Astrocyte (in vitro differentiated cells and primary cell): ENCODE measurements at regions not wholly inside any gene's neighbourhood (a gene's known extent, or its start where the extent isn't known, plus 50 kb on each side); places are given as distances from the start of the nearest gene placed in this dataset.

ENCODE experiments used
- DNase-seq: peaks from one replicate; pipeline ENCODE4 v3.0.0-alpha.2; 2010; ENCODE audit warnings: low read depth
- FAIRE-seq: peaks from 2 replicates; lab custom pipeline; 2011; peaks lifted over from hg19 to GRCh38; lab: Jason Lieb, UNC
- H2AFZ ChIP-seq: 2 replicates; pipeline ENCODE4 v1.6.0; 2012; ENCODE audit warnings: low read depth, low read length, inconsistent platforms
- H3K27ac ChIP-seq: 2 replicates; pipeline ENCODE4 v1.5.1; 2011; ENCODE audit warnings: low read depth, low read length, inconsistent platforms
- H3K27me3 ChIP-seq: 2 replicates; pipeline ENCODE4 v1.6.0; 2011; ENCODE audit warnings: low read length, inconsistent platforms; ENCODE audit not compliant: insufficient read depth
- H3K36me3 ChIP-seq: 2 replicates; pipeline ENCODE4 v1.5.1; 2011; ENCODE audit warnings: low read length, inconsistent platforms; ENCODE audit not compliant: insufficient read depth
- H3K4me1 ChIP-seq: 2 replicates; pipeline ENCODE4 v1.5.1; 2011; ENCODE audit warnings: low read length, inconsistent platforms; ENCODE audit not compliant: insufficient read depth
- H3K4me2 ChIP-seq: 2 replicates; pipeline ENCODE4 v1.6.0; 2012; ENCODE audit warnings: low read length, inconsistent platforms
- H3K4me3 ChIP-seq: 2 replicates; pipeline ENCODE4 v1.5.1; 2011; ENCODE audit warnings: low read depth, mild to moderate bottlenecking, low read length, inconsistent platforms; ENCODE audit not compliant: insufficient read depth
- H3K79me2 ChIP-seq: 2 replicates; pipeline ENCODE4 v1.6.0; 2012; ENCODE audit warnings: mild to moderate bottlenecking, low read length, inconsistent platforms; ENCODE audit not compliant: insufficient read depth
- H3K9ac ChIP-seq: 2 replicates; pipeline ENCODE4 v1.6.0; 2012; ENCODE audit warnings: mild to moderate bottlenecking, low read length, inconsistent platforms
- H3K9me3 ChIP-seq: 2 replicates; pipeline ENCODE4 v1.5.1; 2012; ENCODE audit warnings: low read depth, mild to moderate bottlenecking, low read length, inconsistent platforms; ENCODE audit not compliant: insufficient read depth
- H4K20me1 ChIP-seq: 2 replicates; pipeline ENCODE4 v1.6.0; 2012; ENCODE audit warnings: low read length, inconsistent platforms; ENCODE audit not compliant: insufficient read depth
- H3K27ac Mint-ChIP-seq: one replicate; pipeline ENCODE4 v1.8.0; 2021; ENCODE audit warnings: mild to moderate bottlenecking, mixed read lengths; ENCODE audit not compliant: unreplicated experiment
- H3K27me3 Mint-ChIP-seq: one replicate; pipeline ENCODE4 v1.8.0; 2021; ENCODE audit warnings: low read depth, mixed read lengths; ENCODE audit not compliant: unreplicated experiment
- H3K36me3 Mint-ChIP-seq: one replicate; pipeline ENCODE4 v1.8.0; 2021; ENCODE audit warnings: low read depth, mixed read lengths; ENCODE audit not compliant: unreplicated experiment
- H3K4me1 Mint-ChIP-seq: one replicate; pipeline ENCODE4 v1.8.0; 2021; ENCODE audit warnings: low read depth, mixed read lengths; ENCODE audit not compliant: unreplicated experiment
- H3K4me3 Mint-ChIP-seq: one replicate; pipeline ENCODE4 v1.8.0; 2021; ENCODE audit warnings: mild to moderate bottlenecking, moderate library complexity, mixed read lengths; ENCODE audit not compliant: unreplicated experiment
- H3K9me3 Mint-ChIP-seq: one replicate; pipeline ENCODE4 v1.8.0; 2021; ENCODE audit warnings: mild to moderate bottlenecking, mixed read lengths; ENCODE audit not compliant: unreplicated experiment
- CTCF ChIP-seq: IDR thresholded peaks from 2 replicates; pipeline ENCODE4 v1.5.1; 2011; ENCODE audit warnings: low read depth, mild to moderate bottlenecking, inconsistent platforms, low read length, moderate library complexity; ENCODE audit not compliant: insufficient read depth
- EZH2 ChIP-seq: IDR thresholded peaks from 2 replicates; pipeline ENCODE4 v1.6.1; 2012; ENCODE audit warnings: mild to moderate bottlenecking, low read length, inconsistent platforms; ENCODE audit not compliant: insufficient read depth

- Mint-ChIP-seq H3K27ac (no peak overlapping the region), H3K4me1 (no peaks in the 10 kb centered on the region)
- no peak for FAIRE-seq
Observed at GRCh38 chr2:84327645-84328249, 131.3 kb downstream of the SUCLG1 start.

GRCh38 chr2:84326831-84327432 lies 132.1 kb downstream of the SUCLG1 start:
- DNase-seq (no peak), FAIRE-seq (no peak)
- Histone ChIP-seq H3K4me3 (no peak overlapping the region), H3K27me3 (no peaks in the 10 kb centered on the region), H3K79me2 (no peaks in the 10 kb centered on the region), H3K27ac (no peak overlapping the region), H3K9ac (no peak overlapping the region), H3K4me1 (no peaks in the 10 kb centered on the region), H4K20me1 (no peaks in the 10 kb centered on the region), H3K9me3 (no peaks in the 10 kb centered on the region), H2AFZ (no peak overlapping the region), H3K4me2 (no peak overlapping the region), H3K36me3 (no peaks in the 10 kb centered on the region)
- TF ChIP-seq CTCF (no peak), EZH2 (no peak)
- Mint-ChIP-seq H3K4me3 (no peak overlapping the region), H3K27ac (no peak overlapping the region), H3K9me3 (no peaks in the 10 kb centered on the region), H3K27me3 (peaks cover 2% of the 10 kb centered on the region), H3K4me1 (no peaks in the 10 kb centered on the region), H3K36me3 (no peaks in the 10 kb centered on the region)

More at GRCh38 chr2:84327645-84328249, 131.3 kb downstream of the SUCLG1 start:
- no peaks in the 10 kb centered on the region for H3K27me3 ChIP-seq
- Mint-ChIP-seq H3K27me3 (peaks cover 2% of the 10 kb centered on the region), H3K36me3 (no peaks in the 10 kb centered on the region), H3K4me3 (no peak overlapping the region), H3K9me3 (no peaks in the 10 kb centered on the region)
- H3K27ac ChIP-seq, result no peak overlapping the region
- no peak overlapping the region for H3K9ac ChIP-seq
- H3K4me2 ChIP-seq, result no peak overlapping the region
- H3K36me3 ChIP-seq, result no peaks in the 10 kb centered on the region
- no peaks in the 10 kb centered on the region for H3K4me1 ChIP-seq
- H2AFZ ChIP-seq, result no peak overlapping the region
- no peaks in the 10 kb centered on the region for H3K79me2 ChIP-seq
- H3K4me3 ChIP-seq, result no peak overlapping the region
- DNase-seq, result no peak
- no peaks in the 10 kb centered on the region for H4K20me1 ChIP-seq
- H3K9me3 ChIP-seq, result no peaks in the 10 kb centered on the region
- no peak for TF ChIP-seq EZH2
- no peak for TF ChIP-seq CTCF

- no peaks in the 10 kb centered on the region for H3K79me2 ChIP-seq
- Mint-ChIP-seq H3K4me1 (no peaks in the 10 kb centered on the region), H3K9me3 (no peaks in the 10 kb centered on the region), H3K27me3 (peaks cover 2% of the 10 kb centered on the region), H3K27ac (no peak overlapping the region), H3K36me3 (no peaks in the 10 kb centered on the region), H3K4me3 (no peak overlapping the region)
- H3K4me2 ChIP-seq, result no peak overlapping the region
- H4K20me1 ChIP-seq, result no peaks in the 10 kb centered on the region
- H3K4me3 ChIP-seq, result no peak overlapping the region
- no peaks in the 10 kb centered on the region for H3K27me3 ChIP-seq
- no peak for TF ChIP-seq EZH2
- TF ChIP-seq CTCF, result no peak
- no peak overlapping the region for H3K27ac ChIP-seq
- H2AFZ ChIP-seq, result no peak overlapping the region
- H3K9me3 ChIP-seq, result no peaks in the 10 kb centered on the region
- H3K4me1 ChIP-seq, result no peaks in the 10 kb centered on the region
- H3K36me3 ChIP-seq, result no peaks in the 10 kb centered on the region
- DNase-seq (no peak), FAIRE-seq (no peak)
- no peak overlapping the region for H3K9ac ChIP-seq
Observed at GRCh38 chr2:84323890-84324289, 135.2 kb downstream of the SUCLG1 start.
